IMR-90 (cell line): ENCODE measurements at regions not wholly inside any gene's neighbourhood (a gene's known extent, or its start where the extent isn't known, plus 50 kb on each side); places are given as distances from the start of the nearest gene placed in this dataset.

Source experiments
- ATAC-seq: fragments of 200-7000 bp; cut with Tn5 transposase; 2 replicates; pipeline ENCODE4 v1.9.1; 2020; ENCODE audit warnings: low read depth, mild to moderate bottlenecking, moderate library complexity
- BruUV-seq: library from RNA; stranded (reverse); fragments of 400-500 nt; replicated peaks from 2 replicates; lab custom pipeline; 2021; lab: Mats Ljungman, UMichigan
- CTCF ChIA-PET: fragments of 300-600 bp; formaldehyde crosslinking; extraction: SDS; loops from one replicate; lab custom pipeline; 2021; ENCODE audit warnings: antibody characterized with exemption; lab: Yijun Ruan, JAX
- POLR2A ChIA-PET: fragments of 300-600 bp; sonication (Branson Sonifier 250); formaldehyde crosslinking; loops from one replicate; lab custom pipeline; 2022; ENCODE audit warnings: antibody characterized with exemption; ENCODE audit not compliant: unreplicated experiment; lab: Charles Lee
- DNase-seq: peaks from one replicate; pipeline ENCODE4 v3.0.0; 2013
- H2AFZ ChIP-seq: replicated peaks from 2 replicates; pipeline ENCODE3; 2013; ENCODE audit warnings: low read length, mild to moderate bottlenecking; ENCODE audit not compliant: poor library complexity
- H2AK5ac ChIP-seq: 2 replicates; pipeline ENCODE4 v1.6.1; 2013; ENCODE audit warnings: low read depth, low read length, inconsistent platforms
- H2AK9ac ChIP-seq: replicated peaks from 2 replicates; pipeline ENCODE3; 2013; ENCODE audit warnings: mild to moderate bottlenecking, low read depth, low read length, moderate library complexity; ENCODE audit not compliant: poor library complexity
- H2BK120ac ChIP-seq: 2 replicates; pipeline ENCODE4 v1.6.1; 2013; ENCODE audit warnings: low read depth, low read length, inconsistent platforms
- H2BK15ac ChIP-seq: 3 replicates; pipeline ENCODE4 v1.6.1; 2013; ENCODE audit warnings: low read depth, low read length, inconsistent platforms
- H2BK20ac ChIP-seq: 2 replicates; pipeline ENCODE4 v1.6.1; 2013; ENCODE audit warnings: low read depth, mild to moderate bottlenecking, inconsistent platforms, low read length, moderate library complexity
- H2BK5ac ChIP-seq: 2 replicates; pipeline ENCODE4 v1.6.1; 2013; ENCODE audit warnings: mild to moderate bottlenecking, low read depth, low read length, inconsistent platforms; ENCODE audit not compliant: poor library complexity, severe bottlenecking
- H3K14ac ChIP-seq: replicated peaks from 2 replicates; pipeline ENCODE4 v1.6.1; 2013; ENCODE audit warnings: low read depth, low read length, inconsistent platforms
- H3K18ac ChIP-seq: 2 replicates; pipeline ENCODE4 v1.6.1; 2013; ENCODE audit warnings: low read depth, low read length, control low read depth
- H3K23ac ChIP-seq: 2 replicates; pipeline ENCODE4 v1.6.1; 2013; ENCODE audit warnings: low read depth, low read length, inconsistent platforms
- H3K27ac ChIP-seq: 2 replicates; pipeline ENCODE4 v1.5.1; 2013; ENCODE audit warnings: mild to moderate bottlenecking, control low read depth, low read length; ENCODE audit not compliant: insufficient read depth
- H3K27me3 ChIP-seq: 2 replicates; pipeline ENCODE4 v1.6.1; 2013; ENCODE audit warnings: low read length; ENCODE audit not compliant: control insufficient read depth, insufficient read depth
- H3K36me3 ChIP-seq: 2 replicates; pipeline ENCODE4 v1.6.1; 2013; ENCODE audit warnings: low read length, mixed read lengths; ENCODE audit not compliant: control insufficient read depth, insufficient read depth
- H3K4ac ChIP-seq: 2 replicates; pipeline ENCODE4 v1.6.1; 2013; ENCODE audit warnings: low read depth, low read length, inconsistent platforms
- H3K4me1 ChIP-seq: 2 replicates; pipeline ENCODE4 v1.6.1; 2013; ENCODE audit warnings: low read length, mixed read lengths; ENCODE audit not compliant: control insufficient read depth, insufficient read depth
- H3K4me2 ChIP-seq: 2 replicates; pipeline ENCODE4 v1.6.1; 2013; ENCODE audit warnings: low read depth, mild to moderate bottlenecking, control low read depth, low read length, moderate library complexity
- H3K4me3 ChIP-seq: 2 replicates; pipeline ENCODE4 v1.5.1; 2013; ENCODE audit warnings: low read depth, mild to moderate bottlenecking, control low read depth, low read length, moderate library complexity; ENCODE audit not compliant: insufficient read depth
- H3K56ac ChIP-seq: 2 replicates; pipeline ENCODE4 v1.6.1; 2013; ENCODE audit warnings: low read length, inconsistent platforms; ENCODE audit not compliant: insufficient read depth; ENCODE audit errors: extremely low read depth
- H3K79me1 ChIP-seq, 2 experiments: 2 replicates each; pipeline ENCODE4 v1.6.1; 2013; ENCODE audit warnings: low read length in 2 of 2, inconsistent platforms in 1 of 2, low read depth in 1 of 2
- H3K9ac ChIP-seq: 2 replicates; pipeline ENCODE4 v1.6.1; 2013; ENCODE audit warnings: low read depth, low read length, control low read depth
- H3K9me1 ChIP-seq: 2 replicates; pipeline ENCODE4 v1.6.1; 2013; ENCODE audit warnings: low read length, inconsistent platforms; ENCODE audit not compliant: insufficient read depth
- H3K9me3 ChIP-seq: 2 replicates; pipeline ENCODE4 v1.6.1; 2013; ENCODE audit warnings: low read length; ENCODE audit not compliant: control insufficient read depth, insufficient read depth
- H4K20me1 ChIP-seq: 2 replicates; pipeline ENCODE4 v1.6.1; 2013; ENCODE audit warnings: low read length, inconsistent platforms; ENCODE audit not compliant: insufficient read depth
- H4K5ac ChIP-seq: 2 replicates; pipeline ENCODE4 v1.6.1; 2013; ENCODE audit warnings: mild to moderate bottlenecking, low read depth, low read length, control low read depth
- H4K8ac ChIP-seq, 2 experiments: 2 replicates each; pipeline ENCODE4 v1.6.1; 2013; ENCODE audit warnings: low read depth in 2 of 2, low read length in 2 of 2, control low read depth in 1 of 2, inconsistent platforms in 1 of 2
- H4K91ac ChIP-seq: 2 replicates; pipeline ENCODE4 v1.6.1; 2013; ENCODE audit warnings: low read depth, low read length, inconsistent platforms; ENCODE audit not compliant: insufficient read depth
- CEBPB ChIP-seq: IDR thresholded peaks from 2 replicates; pipeline ENCODE4 v1.6.1; 2012; ENCODE audit warnings: low read depth, low read length, improper control_type of control experiment
- CHD1 ChIP-seq: IDR thresholded peaks from 2 replicates; pipeline ENCODE4 v1.6.1; 2012; ENCODE audit warnings: low read depth, low read length, improper control_type of control experiment
- CTCF ChIP-seq: conservative IDR thresholded peaks from 2 replicates; pipeline ENCODE4 v1.5.1; 2012; ENCODE audit warnings: mild to moderate bottlenecking, low read depth, low read length, improper control_type of control experiment
- ELK1 ChIP-seq: fragments of 150-350 bp; IDR thresholded peaks from 2 replicates; pipeline ENCODE4 v1.6.1; 2016; ENCODE audit warnings: low read depth, mild to moderate bottlenecking, low read length, moderate library complexity, borderline replicate concordance
- FOS ChIP-seq: fragments of 150-350 bp; IDR thresholded peaks from 2 replicates; pipeline ENCODE4 v1.6.1; 2016; ENCODE audit warnings: low read depth, low read length
- MAZ ChIP-seq: IDR thresholded peaks from 2 replicates; pipeline ENCODE4 v1.6.1; 2012; ENCODE audit warnings: low read depth, mild to moderate bottlenecking, low read length, improper control_type of control experiment, moderate library complexity, borderline replicate concordance
- MXI1 ChIP-seq: IDR thresholded peaks from 2 replicates; pipeline ENCODE4 v1.6.1; 2012; ENCODE audit warnings: low read depth, mild to moderate bottlenecking, low read length, moderate library complexity, borderline replicate concordance
- NFE2L2 ChIP-seq: fragments of 150-350 bp; IDR thresholded peaks from 2 replicates; pipeline ENCODE4 v1.6.1; 2016; ENCODE audit warnings: low read depth, mild to moderate bottlenecking, low read length
- POLR2A ChIP-seq: IDR thresholded peaks from 2 replicates; pipeline ENCODE4 v1.6.1; 2012; ENCODE audit warnings: mild to moderate bottlenecking, low read depth, low read length
- RAD21 ChIP-seq: IDR thresholded peaks from 2 replicates; pipeline ENCODE4 v1.6.1; 2012; ENCODE audit warnings: low read length, improper control_type of control experiment
- SMC3 ChIP-seq: fragments of 150-350 bp; IDR thresholded peaks from 2 replicates; pipeline ENCODE4 v1.6.1; 2016; ENCODE audit warnings: low read depth, mild to moderate bottlenecking, antibody characterized with exemption, low read length, moderate library complexity
- USF2 ChIP-seq: fragments of 150-350 bp; IDR thresholded peaks from 2 replicates; pipeline ENCODE4 v1.6.1; 2017; ENCODE audit warnings: mild to moderate bottlenecking, antibody characterized with exemption, low read length, low read depth
- WGBS, 2 experiments: methylation state at CpG; one replicate each; pipeline versions ENCODE4 v1.1.5 to v1.1.7; 2013; ENCODE audit warnings: missing lambda C conversion rate in 2 of 2; ENCODE audit not compliant: insufficient read length in 1 of 2; ENCODE audit errors: extremely low coverage in 2 of 2; 5-methylcytosine and 5-hydroxymethylcytosine counted together
- dilution Hi-C: fragments of 300-500 bp; cut with HindIII; formaldehyde crosslinking; loops from one replicate; pipeline ENCODE4 v1.14.3; 2018; ENCODE audit warnings: low sequenced_read_pairs; ENCODE audit not compliant: unreplicated experiment
- in situ Hi-C: fragments of 300-500 bp; cut with MboI; formaldehyde crosslinking; loops from 3 replicates; pipeline ENCODE4 v1.14.3; 2019; ENCODE audit warnings: low sequenced_read_pairs, inconsistent platforms, mixed read lengths
- intact Hi-C: fragments of 100-400 bp; cut with micrococcal nuclease; formaldehyde crosslinking; loops from 2 replicates; pipeline ENCODE4 v1.10.0; 2022

- Histone ChIP-seq H3K36me3 (no peaks in the 10 kb centered on the region), H3K27me3 (no peaks in the 10 kb centered on the region), H3K4me1 (peaks cover 3% of the 10 kb centered on the region; the same call in 1 of the 2 replicates), H2AFZ (no peak overlapping the region), H3K4ac (no peak overlapping the region), H3K4me2 (no peak overlapping the region; the same call in 1 of the 2 replicates), H3K56ac (no peak overlapping the region), H4K91ac (no peak overlapping the region), H3K79me1 (no peaks in the 10 kb centered on the region), H2AK5ac (no peak overlapping the region), H3K14ac (0 out of 2 replicates have a peak overlapping the region, but pooled peaks have one; percentile 19), H3K27ac (no peak overlapping the region), H2BK20ac (no peak overlapping the region), H2BK15ac (no peak overlapping the region), H3K23ac (no peak overlapping the region), H4K8ac (no peak overlapping the region), H4K5ac (no peak overlapping the region), H4K20me1 (no peaks in the 10 kb centered on the region), H2BK5ac (no peak overlapping the region), H3K9me1 (0 out of 2 replicates have a peak, but pooled peaks cover 3% of the 10 kb centered on the region), H2AK9ac (no peak overlapping the region), H3K18ac (no peak overlapping the region), H3K9ac (no peak overlapping the region), H2BK120ac (no peak overlapping the region), H3K4me3 (no peak overlapping the region), H3K9me3 (no peaks in the 10 kb centered on the region)
- no CpG with 5 or more reads among the region's 3 CpGs for WGBS, 2 experiments
- BruUV-seq = no TSS peak
- TF ChIP-seq RAD21 = no peak
- no peak for TF ChIP-seq POLR2A
- TF ChIP-seq CEBPB = no peak
- no peak for TF ChIP-seq MXI1
- TF ChIP-seq CHD1 = no peak
- no peak for TF ChIP-seq ELK1
- no peak for TF ChIP-seq NFE2L2
- no peak for TF ChIP-seq CTCF
- no peak for TF ChIP-seq SMC3
- no peak for TF ChIP-seq USF2
- TF ChIP-seq FOS = no peak
- TF ChIP-seq MAZ = no peak
- ATAC-seq (no peak), DNase-seq (no peak)
- intact Hi-C loops = loop anchor here (10.0 kb wide), 1 partner anchor 1108 kb away; the partner anchor contains the start of gene RPS3A
- in situ Hi-C loops = loop anchor here (10.0 kb wide), 1 partner anchor 888 kb away; no protein-coding TSS in a partner anchor
- CTCF ChIA-PET = interaction anchor here (0.6 to 1.2 kb wide), 2 partner anchors 11 to 23 kb away, joined by 3 read pairs; no protein-coding TSS in a partner anchor
- POLR2A ChIA-PET = no interaction called here
- dilution Hi-C loops = no loop called here
These were observed 91.3 kb upstream of the DCLK2 start for GRCh38 chr4:149986917-149987316.
